Panc1 (cell line): ENCODE measurements at regions not wholly inside any gene's neighbourhood (a gene's known extent, or its start where the extent isn't known, plus 50 kb on each side); places are given as distances from the start of the nearest gene placed in this dataset.

ENCODE experiments used
- POLR2AphosphoS5 ChIP-seq: IDR thresholded peaks from 2 replicates; pipeline ENCODE4 v1.6.1; 2012; ENCODE audit warnings: mild to moderate bottlenecking, low read depth, low read length, moderate library complexity
- SIN3A ChIP-seq: IDR thresholded peaks from 2 replicates; pipeline ENCODE4 v1.6.1; 2012; ENCODE audit warnings: low read depth, mild to moderate bottlenecking, low read length, moderate library complexity, borderline replicate concordance; ENCODE audit not compliant: insufficient read depth
- TCF7L2 ChIP-seq: IDR thresholded peaks from 2 replicates; pipeline ENCODE4 v1.6.1; 2011; ENCODE audit warnings: mild to moderate bottlenecking, low read depth, low read length, inconsistent platforms
- TF ChIP-seq, protein P1 (sequence below), 2 experiments: IDR thresholded peaks; 2 replicates each; pipeline ENCODE4 v1.6.1; 2011 to 2012; ENCODE audit warnings: low read depth in 2 of 2, control low read depth in 1 of 2, low read length in 1 of 2, mild to moderate bottlenecking in 1 of 2, moderate library complexity in 1 of 2; ENCODE audit not compliant: insufficient read depth in 1 of 2
- TF ChIP-seq, protein P2 (sequence below): fragments of 450-650 bp; IDR thresholded peaks from 2 replicates; pipeline ENCODE4 v1.5.1; 2017; ENCODE audit warnings: mild to moderate bottlenecking

DNA sequence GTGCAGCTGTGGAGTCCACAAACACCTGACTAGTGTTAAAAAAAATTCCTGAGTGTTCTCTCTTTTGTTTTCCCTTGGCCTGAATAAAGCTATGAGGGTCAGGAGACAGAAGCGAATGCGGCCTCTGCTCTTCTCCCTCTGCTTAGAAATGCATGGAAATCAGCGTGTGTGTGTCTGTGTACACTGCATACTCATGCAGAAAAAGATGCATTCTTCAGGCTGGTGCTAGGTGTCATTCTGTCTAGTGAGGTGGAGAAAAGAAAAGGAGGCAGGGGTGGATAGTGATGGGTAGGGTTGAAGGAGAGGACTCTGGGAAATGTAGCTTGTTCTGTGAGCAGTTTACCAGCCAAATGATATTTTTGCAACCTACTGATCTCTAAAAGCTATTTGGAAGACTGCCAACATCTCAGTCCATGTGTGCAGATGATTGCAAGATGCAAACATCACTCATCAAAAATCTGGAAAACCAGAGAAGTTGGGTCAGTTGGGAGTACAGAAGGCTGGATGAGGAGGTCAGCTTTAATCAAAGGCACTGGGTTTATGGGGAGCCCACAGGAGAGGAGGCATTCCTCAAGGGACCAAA is 177.7 kb downstream of the INSIG2 start:
- TF ChIP-seq, protein P1, sequence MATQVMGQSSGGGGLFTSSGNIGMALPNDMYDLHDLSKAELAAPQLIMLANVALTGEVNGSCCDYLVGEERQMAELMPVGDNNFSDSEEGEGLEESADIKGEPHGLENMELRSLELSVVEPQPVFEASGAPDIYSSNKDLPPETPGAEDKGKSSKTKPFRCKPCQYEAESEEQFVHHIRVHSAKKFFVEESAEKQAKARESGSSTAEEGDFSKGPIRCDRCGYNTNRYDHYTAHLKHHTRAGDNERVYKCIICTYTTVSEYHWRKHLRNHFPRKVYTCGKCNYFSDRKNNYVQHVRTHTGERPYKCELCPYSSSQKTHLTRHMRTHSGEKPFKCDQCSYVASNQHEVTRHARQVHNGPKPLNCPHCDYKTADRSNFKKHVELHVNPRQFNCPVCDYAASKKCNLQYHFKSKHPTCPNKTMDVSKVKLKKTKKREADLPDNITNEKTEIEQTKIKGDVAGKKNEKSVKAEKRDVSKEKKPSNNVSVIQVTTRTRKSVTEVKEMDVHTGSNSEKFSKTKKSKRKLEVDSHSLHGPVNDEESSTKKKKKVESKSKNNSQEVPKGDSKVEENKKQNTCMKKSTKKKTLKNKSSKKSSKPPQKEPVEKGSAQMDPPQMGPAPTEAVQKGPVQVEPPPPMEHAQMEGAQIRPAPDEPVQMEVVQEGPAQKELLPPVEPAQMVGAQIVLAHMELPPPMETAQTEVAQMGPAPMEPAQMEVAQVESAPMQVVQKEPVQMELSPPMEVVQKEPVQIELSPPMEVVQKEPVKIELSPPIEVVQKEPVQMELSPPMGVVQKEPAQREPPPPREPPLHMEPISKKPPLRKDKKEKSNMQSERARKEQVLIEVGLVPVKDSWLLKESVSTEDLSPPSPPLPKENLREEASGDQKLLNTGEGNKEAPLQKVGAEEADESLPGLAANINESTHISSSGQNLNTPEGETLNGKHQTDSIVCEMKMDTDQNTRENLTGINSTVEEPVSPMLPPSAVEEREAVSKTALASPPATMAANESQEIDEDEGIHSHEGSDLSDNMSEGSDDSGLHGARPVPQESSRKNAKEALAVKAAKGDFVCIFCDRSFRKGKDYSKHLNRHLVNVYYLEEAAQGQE (IDR thresholded peaks at IDR 0.05; ENCODE audit: insufficient read depth in 1 of 2, low read depth in 2 of 2, low read length in 1 of 2) = no peak
- TF ChIP-seq, protein P2, sequence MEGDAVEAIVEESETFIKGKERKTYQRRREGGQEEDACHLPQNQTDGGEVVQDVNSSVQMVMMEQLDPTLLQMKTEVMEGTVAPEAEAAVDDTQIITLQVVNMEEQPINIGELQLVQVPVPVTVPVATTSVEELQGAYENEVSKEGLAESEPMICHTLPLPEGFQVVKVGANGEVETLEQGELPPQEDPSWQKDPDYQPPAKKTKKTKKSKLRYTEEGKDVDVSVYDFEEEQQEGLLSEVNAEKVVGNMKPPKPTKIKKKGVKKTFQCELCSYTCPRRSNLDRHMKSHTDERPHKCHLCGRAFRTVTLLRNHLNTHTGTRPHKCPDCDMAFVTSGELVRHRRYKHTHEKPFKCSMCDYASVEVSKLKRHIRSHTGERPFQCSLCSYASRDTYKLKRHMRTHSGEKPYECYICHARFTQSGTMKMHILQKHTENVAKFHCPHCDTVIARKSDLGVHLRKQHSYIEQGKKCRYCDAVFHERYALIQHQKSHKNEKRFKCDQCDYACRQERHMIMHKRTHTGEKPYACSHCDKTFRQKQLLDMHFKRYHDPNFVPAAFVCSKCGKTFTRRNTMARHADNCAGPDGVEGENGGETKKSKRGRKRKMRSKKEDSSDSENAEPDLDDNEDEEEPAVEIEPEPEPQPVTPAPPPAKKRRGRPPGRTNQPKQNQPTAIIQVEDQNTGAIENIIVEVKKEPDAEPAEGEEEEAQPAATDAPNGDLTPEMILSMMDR = no peak
- TF ChIP-seq POLR2AphosphoS5 (no peak), TCF7L2 (no peak), SIN3A (no peak)
